GM23248 (cell line): ENCODE measurements at regions not wholly inside any gene's neighbourhood (a gene's known extent, or its start where the extent isn't known, plus 50 kb on each side); places are given as distances from the start of the nearest gene placed in this dataset.

Experiments
- DNase-seq: peaks from one replicate; pipeline ENCODE4 v3.0.0-alpha.2; 2015
- H2AFZ ChIP-seq: fragments of 200-600 bp; sonication (generic); 2 replicates; pipeline ENCODE4 v1.6.1; 2016; ENCODE audit warnings: antibody characterized with exemption
- H3F3A ChIP-seq: fragments of 200-600 bp; sonication (generic); 2 replicates; pipeline ENCODE4 v1.6.1; 2016; ENCODE audit warnings: mild to moderate bottlenecking, antibody characterized with exemption, mixed run types; ENCODE audit not compliant: insufficient read depth
- H3K27ac ChIP-seq: fragments of 200-600 bp; sonication (generic); 2 replicates; pipeline ENCODE4 v1.5.1; 2016; ENCODE audit warnings: mild to moderate bottlenecking
- H3K27me3 ChIP-seq: fragments of 200-600 bp; sonication (generic); replicated peaks from 2 replicates; pipeline ENCODE4 v1.6.1; 2016; ENCODE audit warnings: mild to moderate bottlenecking; ENCODE audit not compliant: insufficient read depth
- H3K36me3 ChIP-seq: fragments of 200-600 bp; sonication (generic); 2 replicates; pipeline ENCODE4 v1.6.1; 2016; ENCODE audit warnings: low read depth, mild to moderate bottlenecking
- H3K4me1 ChIP-seq: fragments of 200-600 bp; sonication (generic); 2 replicates; pipeline ENCODE4 v1.6.1; 2016; ENCODE audit warnings: mild to moderate bottlenecking; ENCODE audit not compliant: insufficient read depth
- H3K4me2 ChIP-seq: fragments of 200-600 bp; sonication (generic); one replicate; pipeline ENCODE4 v1.6.1; 2016; ENCODE audit warnings: mild to moderate bottlenecking; ENCODE audit not compliant: unreplicated experiment
- H3K4me3 ChIP-seq: fragments of 200-600 bp; sonication (generic); 2 replicates; pipeline ENCODE4 v1.5.1; 2016; ENCODE audit warnings: mild to moderate bottlenecking
- H3K79me2 ChIP-seq: fragments of 200-600 bp; sonication (generic); 2 replicates; pipeline ENCODE4 v1.6.1; 2016; ENCODE audit warnings: mild to moderate bottlenecking; ENCODE audit not compliant: insufficient read depth
- H3K9ac ChIP-seq: fragments of 200-600 bp; sonication (generic); 2 replicates; pipeline ENCODE4 v1.6.1; 2016; ENCODE audit warnings: mild to moderate bottlenecking
- H3K9me2 ChIP-seq: fragments of 200-600 bp; sonication (generic); 2 replicates; pipeline ENCODE4 v1.6.1; 2016; ENCODE audit warnings: mixed run types, mild to moderate bottlenecking, moderate library complexity; ENCODE audit not compliant: insufficient read depth
- H3K9me3 ChIP-seq: fragments of 200-600 bp; sonication (generic); one replicate; pipeline ENCODE4 v1.6.1; 2017; ENCODE audit warnings: low read depth
- H4K20me1 ChIP-seq: fragments of 200-600 bp; sonication (generic); 2 replicates; pipeline ENCODE4 v1.6.0; 2016; ENCODE audit not compliant: insufficient read depth
- EZH2 ChIP-seq: fragments of 200-600 bp; sonication (generic); IDR thresholded peaks from 2 replicates; pipeline ENCODE4 v1.6.1; 2018; ENCODE audit warnings: antibody characterized with exemption, mild to moderate bottlenecking; ENCODE audit not compliant: insufficient read depth, poor library complexity, severe bottlenecking
- EZH2phosphoT487 ChIP-seq: fragments of 200-600 bp; sonication (generic); IDR thresholded peaks from 2 replicates; pipeline ENCODE4 v1.6.1; 2018; ENCODE audit warnings: antibody characterized with exemption, moderate library complexity, mild to moderate bottlenecking, low read depth; ENCODE audit not compliant: insufficient read depth
- WGBS, 2 experiments: methylation state at CpG; one replicate each; pipeline ENCODE4 v1.1.6; 2015 to 2017; ENCODE audit warnings: low lambda C conversion rate in 2 of 2, low coverage in 1 of 2; ENCODE audit errors: missing lambda C conversion rate in 2 of 2; 5-methylcytosine and 5-hydroxymethylcytosine counted together
- in situ Hi-C: fragments of 300-500 bp; cut with MboI; formaldehyde crosslinking; loops from 2 replicates; pipeline ENCODE4 v1.15.0; 2020

DNA sequence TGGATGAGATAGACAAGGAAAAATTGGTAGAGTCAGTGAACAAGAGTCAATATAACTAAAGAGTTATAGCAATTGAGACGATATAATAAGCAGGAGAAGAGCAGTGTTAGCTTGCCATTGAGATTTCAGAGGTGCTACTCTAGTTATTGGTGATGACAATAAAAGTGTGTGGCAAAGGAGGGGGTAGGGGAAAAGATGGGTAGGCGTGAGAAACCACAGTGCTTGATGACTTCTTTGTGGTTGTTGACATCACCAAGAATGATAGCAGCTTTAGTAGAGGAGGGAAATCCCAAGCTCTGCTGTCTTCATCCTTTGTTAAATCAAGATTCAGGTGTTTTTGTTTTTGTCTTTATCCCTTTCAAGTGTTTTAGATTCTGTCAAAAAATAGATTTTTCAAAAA is 179.9 kb upstream of the PPP3CA start:
- H3K9ac ChIP-seq, result no peak overlapping the region
- H2AFZ ChIP-seq, result no peak overlapping the region
- no peak for TF ChIP-seq EZH2phosphoT487
- no peaks in the 10 kb centered on the region for H3K36me3 ChIP-seq
- H3K4me2 ChIP-seq, result no peak overlapping the region
- peak; percentile 10 for DNase-seq
- no peaks in the 10 kb centered on the region for H3K4me1 ChIP-seq
- no peaks in the 10 kb centered on the region for H3F3A ChIP-seq
- H4K20me1 ChIP-seq, result no peaks in the 10 kb centered on the region
- WGBS, 2 experiments, result 33 to 34% methylated on average over 2 of the region's 2 CpGs
- no peak overlapping the region for H3K27ac ChIP-seq
- H3K79me2 ChIP-seq, result no peaks in the 10 kb centered on the region
- in situ Hi-C loops, result no loop called here
- H3K9me2 ChIP-seq, result no peaks in the 10 kb centered on the region
- no peak overlapping the region for H3K4me3 ChIP-seq
- H3K27me3 ChIP-seq, result 0 out of 2 replicates have a peak, but pooled peaks cover 8% of the 10 kb centered on the region
- H3K9me3 ChIP-seq, result no peaks in the 10 kb centered on the region

DNA sequence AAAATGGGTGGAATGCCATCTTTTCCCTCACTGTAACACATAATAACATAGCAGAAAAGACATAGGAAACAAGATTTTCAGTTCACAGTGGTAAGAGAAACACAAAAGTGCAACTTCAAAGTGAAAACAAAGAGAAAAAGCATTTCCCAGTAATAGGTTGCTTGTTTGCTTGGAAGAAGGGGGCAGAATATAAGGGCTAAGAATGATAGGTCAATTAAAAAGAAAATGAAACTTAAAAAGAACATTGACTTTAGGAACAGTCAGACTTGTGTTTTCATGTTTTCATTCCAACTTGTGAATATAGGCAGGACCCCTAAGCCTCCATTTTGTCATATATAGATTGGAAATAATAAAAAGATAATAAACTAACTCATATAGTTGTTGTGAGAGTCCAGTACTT is 168.2 kb upstream of the PPP3CA start:
- no peak overlapping the region for H2AFZ ChIP-seq
- TF ChIP-seq EZH2 (no peak), EZH2phosphoT487 (no peak)
- no peak for DNase-seq
- H4K20me1 ChIP-seq, result no peaks in the 10 kb centered on the region
- H3K4me1 ChIP-seq, result no peaks in the 10 kb centered on the region
- H3K9me3 ChIP-seq, result no peaks in the 10 kb centered on the region
- in situ Hi-C loops, result no loop called here
- H3K9ac ChIP-seq, result no peak overlapping the region
- no peaks in the 10 kb centered on the region for H3K36me3 ChIP-seq
- no peak overlapping the region for H3K4me3 ChIP-seq
- no peaks in the 10 kb centered on the region for H3K9me2 ChIP-seq
- no peak overlapping the region for H3K4me2 ChIP-seq
- no peaks in the 10 kb centered on the region for H3F3A ChIP-seq
- H3K27ac ChIP-seq, result no peak overlapping the region
- H3K27me3 ChIP-seq, result peaks cover 3% of the 10 kb centered on the region; the same call in 1 of the 2 replicates
- no peaks in the 10 kb centered on the region for H3K79me2 ChIP-seq

- Histone ChIP-seq H3K9me3 (no peaks in the 10 kb centered on the region), H3K27ac (no peak overlapping the region), H3K9me2 (no peaks in the 10 kb centered on the region), H3K36me3 (no peaks in the 10 kb centered on the region), H3K27me3 (peaks cover 3% of the 10 kb centered on the region; the same call in 1 of the 2 replicates), H3K9ac (no peak overlapping the region), H2AFZ (no peak overlapping the region), H3K79me2 (no peaks in the 10 kb centered on the region), H4K20me1 (no peaks in the 10 kb centered on the region), H3K4me2 (no peak overlapping the region), H3F3A (no peaks in the 10 kb centered on the region), H3K4me3 (no peak overlapping the region), H3K4me1 (no peaks in the 10 kb centered on the region)
- DNase-seq, result no peak
- no peak for TF ChIP-seq EZH2phosphoT487
- TF ChIP-seq EZH2, result no peak
- in situ Hi-C loops, result no loop called here
- WGBS, 2 experiments, result 70 to 78% methylated on average over 2 of the region's 2 CpGs
Observed at GRCh38 chr4:101515099-101515498, 167.8 kb upstream of the PPP3CA start.

DNA sequence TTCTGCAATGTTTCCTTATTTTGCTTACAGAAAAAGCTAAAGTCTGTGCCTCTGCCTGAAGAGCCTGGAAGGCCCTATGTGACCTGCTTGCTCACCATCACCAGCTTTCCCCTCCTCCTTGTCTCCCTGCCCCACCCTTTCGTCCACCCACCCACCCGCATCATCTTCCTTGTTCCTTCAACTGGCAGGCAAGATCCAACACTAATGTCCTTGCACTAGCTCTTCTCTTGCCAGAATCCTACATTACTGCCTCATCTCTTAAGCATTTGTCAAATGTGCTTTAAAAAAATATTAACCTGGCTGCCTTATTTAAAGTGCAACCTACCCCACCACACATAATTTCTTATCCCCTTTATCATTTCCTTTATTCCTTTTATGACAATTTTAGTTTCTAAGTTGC is 165.1 kb upstream of the PPP3CA start:
- in situ Hi-C loops, result no loop called here
- Histone ChIP-seq H3K9me3 (no peaks in the 10 kb centered on the region), H3F3A (no peaks in the 10 kb centered on the region), H3K79me2 (no peaks in the 10 kb centered on the region), H3K9me2 (no peaks in the 10 kb centered on the region), H2AFZ (no peak overlapping the region), H3K9ac (no peak overlapping the region), H3K4me3 (no peak overlapping the region), H4K20me1 (no peaks in the 10 kb centered on the region), H3K4me2 (no peak overlapping the region), H3K27ac (no peak overlapping the region), H3K27me3 (0 out of 2 replicates have a peak, but pooled peaks cover 3% of the 10 kb centered on the region), H3K36me3 (no peaks in the 10 kb centered on the region), H3K4me1 (no peaks in the 10 kb centered on the region)
- WGBS, 2 experiments, result 80 to 100% methylated on average over 1 to 2 of the region's 2 CpGs
- TF ChIP-seq EZH2 (no peak), EZH2phosphoT487 (no peak)
- no peak for DNase-seq

- no peak for DNase-seq
- in situ Hi-C loops, result no loop called here
- no peak for TF ChIP-seq EZH2
- TF ChIP-seq EZH2phosphoT487, result no peak
Observed at GRCh38 chr4:101501421-101501820, 154.1 kb upstream of the PPP3CA start.

More at GRCh38 chr4:101501421-101501820, 154.1 kb upstream of the PPP3CA start:
- H3K4me2 ChIP-seq, result no peak overlapping the region
- no peaks in the 10 kb centered on the region for H3K9me2 ChIP-seq
- no peak overlapping the region for H3K27ac ChIP-seq
- no peaks in the 10 kb centered on the region for H4K20me1 ChIP-seq
- H3F3A ChIP-seq, result no peaks in the 10 kb centered on the region
- H3K27me3 ChIP-seq, result no peaks in the 10 kb centered on the region
- no peak overlapping the region for H3K9ac ChIP-seq
- H3K4me1 ChIP-seq, result no peaks in the 10 kb centered on the region
- no peaks in the 10 kb centered on the region for H3K36me3 ChIP-seq
- no peak overlapping the region for H3K4me3 ChIP-seq
- H3K79me2 ChIP-seq, result no peaks in the 10 kb centered on the region
- H2AFZ ChIP-seq, result no peak overlapping the region
- H3K9me3 ChIP-seq, result no peaks in the 10 kb centered on the region
